ENCODE measurements at regions not wholly inside any gene's neighbourhood (a gene's known extent, or its start where the extent isn't known, plus 50 kb on each side); places are given as distances from the start of the nearest gene placed in this dataset.

GRCh38 chr5:38048400-38048799 is 208.6 kb upstream of the GDNF start:
- H3K27me3 Mint-ChIP-seq (ENCODE audit: insufficient read depth) = no peaks in the 10 kb centered on the region
- no peak overlapping the region for H3K9ac ChIP-seq (ENCODE audit: extremely low read depth, low read length, poor library complexity, severe bottlenecking)
- H3K4me3 ChIP-seq (ENCODE audit: low read length) = no peak overlapping the region
- no peaks in the 10 kb centered on the region for H3K4me1 Mint-ChIP-seq
- no peaks in the 10 kb centered on the region for H3K9me3 ChIP-seq (ENCODE audit: control insufficient read depth, low read length)
- no peak for DNase-seq
- H3K36me3 ChIP-seq (ENCODE audit: control insufficient read depth, insufficient read depth, low read length) = no peaks in the 10 kb centered on the region
- no peak overlapping the region for H3K4me3 Mint-ChIP-seq
- H3K27ac ChIP-seq (ENCODE audit: low read depth, low read length) = no peak overlapping the region
- H3K36me3 Mint-ChIP-seq (ENCODE audit: low read depth) = no peaks in the 10 kb centered on the region
- 93 to 100% methylated on average over 1 to 3 of the region's 3 CpGs for WGBS, 2 experiments (ENCODE audit: insufficient coverage in 1 of 2, insufficient read length in 1 of 2)
- H3K27ac Mint-ChIP-seq = no peak overlapping the region
- no peaks in the 10 kb centered on the region for H3K4me1 ChIP-seq (ENCODE audit: control insufficient read depth, insufficient read depth, low read length)
- TF ChIP-seq CTCF (conservative IDR thresholded peaks at IDR 0.05) = no peak
- no peaks in the 10 kb centered on the region for H3K9me3 Mint-ChIP-seq
- H3K27me3 ChIP-seq (ENCODE audit: control insufficient read depth, insufficient read depth, low read length, poor library complexity, severe bottlenecking) = no peaks in the 10 kb centered on the region

- WGBS, 2 experiments (ENCODE audit: insufficient coverage in 1 of 2, insufficient read length in 1 of 2) = 94 to 100% methylated on average over 5 to 7 of the region's 7 CpGs
- TF ChIP-seq CTCF (conservative IDR thresholded peaks at IDR 0.05) = no peak
- Mint-ChIP-seq H3K27me3 (ENCODE audit: insufficient read depth) (peaks cover 5% of the 10 kb centered on the region), H3K4me1 (no peaks in the 10 kb centered on the region), H3K27ac (no peak overlapping the region), H3K9me3 (no peaks in the 10 kb centered on the region), H3K36me3 (ENCODE audit: low read depth) (no peaks in the 10 kb centered on the region), H3K4me3 (no peak overlapping the region)
- H3K9ac ChIP-seq (ENCODE audit: extremely low read depth, low read length, poor library complexity, severe bottlenecking) = no peak overlapping the region
- no peaks in the 10 kb centered on the region for H3K4me1 ChIP-seq (ENCODE audit: control insufficient read depth, insufficient read depth, low read length)
- H3K4me3 ChIP-seq (ENCODE audit: low read length) = no peak overlapping the region
- DNase-seq = no peak
- no peaks in the 10 kb centered on the region for H3K36me3 ChIP-seq (ENCODE audit: control insufficient read depth, insufficient read depth, low read length)
- H3K27ac ChIP-seq (ENCODE audit: low read depth, low read length) = no peak overlapping the region
- H3K9me3 ChIP-seq (ENCODE audit: control insufficient read depth, low read length) = no peaks in the 10 kb centered on the region
- H3K27me3 ChIP-seq (ENCODE audit: control insufficient read depth, insufficient read depth, low read length, poor library complexity, severe bottlenecking) = no peaks in the 10 kb centered on the region
Observed at GRCh38 chr5:38046103-38046502, 206.3 kb upstream of the GDNF start.

GRCh38 chr5:38045446-38045845 is 205.6 kb upstream of the GDNF start:
- no peaks in the 10 kb centered on the region for H3K9me3 Mint-ChIP-seq
- Histone ChIP-seq H3K27me3 (ENCODE audit: control insufficient read depth, insufficient read depth, low read length, poor library complexity, severe bottlenecking) (no peaks in the 10 kb centered on the region), H3K36me3 (ENCODE audit: control insufficient read depth, insufficient read depth, low read length) (no peaks in the 10 kb centered on the region), H3K9ac (ENCODE audit: extremely low read depth, low read length, poor library complexity, severe bottlenecking) (no peak overlapping the region), H3K9me3 (ENCODE audit: control insufficient read depth, low read length) (no peaks in the 10 kb centered on the region), H3K4me1 (ENCODE audit: control insufficient read depth, insufficient read depth, low read length) (no peaks in the 10 kb centered on the region), H3K27ac (ENCODE audit: low read depth, low read length) (no peak overlapping the region), H3K4me3 (ENCODE audit: low read length) (no peak overlapping the region)
- H3K36me3 Mint-ChIP-seq (ENCODE audit: low read depth) = no peaks in the 10 kb centered on the region
- WGBS, 2 experiments (ENCODE audit: insufficient coverage in 1 of 2, insufficient read length in 1 of 2) = no CpG with 5 or more reads among the region's 1 CpG
- TF ChIP-seq CTCF (conservative IDR thresholded peaks at IDR 0.05) = no peak
- no peak overlapping the region for H3K4me3 Mint-ChIP-seq
- H3K27me3 Mint-ChIP-seq (ENCODE audit: insufficient read depth) = peaks cover 5% of the 10 kb centered on the region
- no peaks in the 10 kb centered on the region for H3K4me1 Mint-ChIP-seq
- no peak for DNase-seq
- H3K27ac Mint-ChIP-seq = no peak overlapping the region
